ENCODE measurements at regions not wholly inside any gene's neighbourhood (a gene's known extent, or its start where the extent isn't known, plus 50 kb on each side); places are given as distances from the start of the nearest gene placed in this dataset.

DNA sequence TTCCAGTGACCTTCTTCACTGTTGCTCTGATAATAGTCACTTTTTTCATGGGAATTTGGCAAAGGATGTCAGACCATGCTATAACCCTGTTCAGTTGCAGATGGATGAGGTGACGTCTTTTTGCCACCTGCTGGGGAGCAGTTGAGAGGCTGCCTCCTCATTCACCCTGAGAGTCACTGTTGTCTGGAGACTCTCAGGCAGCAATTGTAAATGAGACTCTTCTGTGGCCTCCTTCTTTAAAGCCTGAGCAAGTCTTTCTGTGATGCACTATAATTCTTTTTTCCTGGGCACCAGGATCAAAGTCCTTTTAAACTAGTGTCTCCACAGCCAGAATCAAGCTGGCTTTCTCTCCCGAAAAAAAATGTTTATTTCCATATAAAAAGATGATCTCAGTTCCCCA is 345.1 kb downstream of the ARL4A start (continued):
- TF ChIP-seq, protein P1, sequence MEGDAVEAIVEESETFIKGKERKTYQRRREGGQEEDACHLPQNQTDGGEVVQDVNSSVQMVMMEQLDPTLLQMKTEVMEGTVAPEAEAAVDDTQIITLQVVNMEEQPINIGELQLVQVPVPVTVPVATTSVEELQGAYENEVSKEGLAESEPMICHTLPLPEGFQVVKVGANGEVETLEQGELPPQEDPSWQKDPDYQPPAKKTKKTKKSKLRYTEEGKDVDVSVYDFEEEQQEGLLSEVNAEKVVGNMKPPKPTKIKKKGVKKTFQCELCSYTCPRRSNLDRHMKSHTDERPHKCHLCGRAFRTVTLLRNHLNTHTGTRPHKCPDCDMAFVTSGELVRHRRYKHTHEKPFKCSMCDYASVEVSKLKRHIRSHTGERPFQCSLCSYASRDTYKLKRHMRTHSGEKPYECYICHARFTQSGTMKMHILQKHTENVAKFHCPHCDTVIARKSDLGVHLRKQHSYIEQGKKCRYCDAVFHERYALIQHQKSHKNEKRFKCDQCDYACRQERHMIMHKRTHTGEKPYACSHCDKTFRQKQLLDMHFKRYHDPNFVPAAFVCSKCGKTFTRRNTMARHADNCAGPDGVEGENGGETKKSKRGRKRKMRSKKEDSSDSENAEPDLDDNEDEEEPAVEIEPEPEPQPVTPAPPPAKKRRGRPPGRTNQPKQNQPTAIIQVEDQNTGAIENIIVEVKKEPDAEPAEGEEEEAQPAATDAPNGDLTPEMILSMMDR (conservative IDR thresholded peaks at IDR 0.05; ENCODE audit: low read depth in 2 of 2) = peak in 1 of 2 experiments; percentile 24; a peak in 1 of 4 replicates
- no peak for TF ChIP-seq ZNF114 (CRISPR knock-in tag; IDR thresholded peaks at IDR 0.05)
- TF ChIP-seq POLR2AphosphoS5 (IDR thresholded peaks at IDR 0.05; ENCODE audit: low read depth) = no peak
- TF ChIP-seq, protein P2, sequence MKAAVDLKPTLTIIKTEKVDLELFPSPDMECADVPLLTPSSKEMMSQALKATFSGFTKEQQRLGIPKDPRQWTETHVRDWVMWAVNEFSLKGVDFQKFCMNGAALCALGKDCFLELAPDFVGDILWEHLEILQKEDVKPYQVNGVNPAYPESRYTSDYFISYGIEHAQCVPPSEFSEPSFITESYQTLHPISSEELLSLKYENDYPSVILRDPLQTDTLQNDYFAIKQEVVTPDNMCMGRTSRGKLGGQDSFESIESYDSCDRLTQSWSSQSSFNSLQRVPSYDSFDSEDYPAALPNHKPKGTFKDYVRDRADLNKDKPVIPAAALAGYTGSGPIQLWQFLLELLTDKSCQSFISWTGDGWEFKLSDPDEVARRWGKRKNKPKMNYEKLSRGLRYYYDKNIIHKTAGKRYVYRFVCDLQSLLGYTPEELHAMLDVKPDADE (IDR thresholded peaks at IDR 0.05) = no peak
- no peak for TF ChIP-seq EZH2phosphoT487 (IDR thresholded peaks at IDR 0.05; ENCODE audit: unreplicated experiment)
- no peak for TF ChIP-seq STAT1 (IDR thresholded peaks at IDR 0.05; ENCODE audit: unreplicated experiment)

DNA sequence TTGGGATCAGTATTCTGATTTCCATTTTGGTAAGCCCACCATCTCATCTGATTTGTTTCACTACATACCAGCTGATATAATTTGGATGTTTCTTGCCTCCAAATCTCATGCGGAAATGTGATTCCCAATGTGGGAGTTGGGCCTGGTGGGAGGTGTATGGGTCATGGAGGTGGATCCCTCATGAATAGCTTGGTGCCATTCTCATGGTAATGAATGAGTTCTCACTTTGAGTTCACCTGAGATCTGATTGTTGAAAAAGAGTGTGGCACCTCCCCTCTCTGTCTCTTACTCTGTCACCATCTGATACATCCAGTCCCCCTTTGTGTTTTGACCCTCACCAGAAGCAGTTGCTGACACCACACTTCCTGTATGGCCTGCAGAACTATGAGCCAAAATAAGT is 347.3 kb downstream of the ARL4A start:
- H3K4me1 Mint-ChIP-seq = peaks cover 36% of the 10 kb centered on the region
- Histone ChIP-seq H3K79me2 (replicated peaks; ENCODE audit: insufficient read depth) (no peaks in the 10 kb centered on the region), H3K4me2 (no peak overlapping the region), H3K27me3 (ENCODE audit: insufficient read depth) (no peaks in the 10 kb centered on the region), H3K9me2 (ENCODE audit: insufficient read depth) (no peaks in the 10 kb centered on the region; the same call in 1 of the 2 replicates), H3K4me1 (ENCODE audit: insufficient read depth) (peaks cover 20% of the 10 kb centered on the region), H3K36me3 (ENCODE audit: insufficient read depth) (no peaks in the 10 kb centered on the region), H3K4me3 (no peak overlapping the region), H3F3A (replicated peaks; ENCODE audit: low read depth) (no peaks in the 10 kb centered on the region), H2AFZ (no peak overlapping the region), H4K20me1 (replicated peaks; ENCODE audit: insufficient read depth) (no peaks in the 10 kb centered on the region), H3K27ac (ENCODE audit: low read depth) (no peak overlapping the region)
- peaks cover 23% of the 10 kb centered on the region for H3K36me3 Mint-ChIP-seq (ENCODE audit: low read depth)
- 0 out of 2 replicates have a peak overlapping the region, but pooled peaks have one; percentile 25 for H3K27ac Mint-ChIP-seq
- ATAC-seq (peak; percentile 78), DNase-seq (ENCODE audit: low spot score) (peak; percentile 53)
- no peaks in the 10 kb centered on the region for H3K27me3 Mint-ChIP-seq (ENCODE audit: insufficient read depth, low read depth, poor library complexity)
- H3K9me3 Mint-ChIP-seq = peaks cover 20% of the 10 kb centered on the region
- H3K4me3 Mint-ChIP-seq = no peak overlapping the region
- TF ChIP-seq, protein P3, sequence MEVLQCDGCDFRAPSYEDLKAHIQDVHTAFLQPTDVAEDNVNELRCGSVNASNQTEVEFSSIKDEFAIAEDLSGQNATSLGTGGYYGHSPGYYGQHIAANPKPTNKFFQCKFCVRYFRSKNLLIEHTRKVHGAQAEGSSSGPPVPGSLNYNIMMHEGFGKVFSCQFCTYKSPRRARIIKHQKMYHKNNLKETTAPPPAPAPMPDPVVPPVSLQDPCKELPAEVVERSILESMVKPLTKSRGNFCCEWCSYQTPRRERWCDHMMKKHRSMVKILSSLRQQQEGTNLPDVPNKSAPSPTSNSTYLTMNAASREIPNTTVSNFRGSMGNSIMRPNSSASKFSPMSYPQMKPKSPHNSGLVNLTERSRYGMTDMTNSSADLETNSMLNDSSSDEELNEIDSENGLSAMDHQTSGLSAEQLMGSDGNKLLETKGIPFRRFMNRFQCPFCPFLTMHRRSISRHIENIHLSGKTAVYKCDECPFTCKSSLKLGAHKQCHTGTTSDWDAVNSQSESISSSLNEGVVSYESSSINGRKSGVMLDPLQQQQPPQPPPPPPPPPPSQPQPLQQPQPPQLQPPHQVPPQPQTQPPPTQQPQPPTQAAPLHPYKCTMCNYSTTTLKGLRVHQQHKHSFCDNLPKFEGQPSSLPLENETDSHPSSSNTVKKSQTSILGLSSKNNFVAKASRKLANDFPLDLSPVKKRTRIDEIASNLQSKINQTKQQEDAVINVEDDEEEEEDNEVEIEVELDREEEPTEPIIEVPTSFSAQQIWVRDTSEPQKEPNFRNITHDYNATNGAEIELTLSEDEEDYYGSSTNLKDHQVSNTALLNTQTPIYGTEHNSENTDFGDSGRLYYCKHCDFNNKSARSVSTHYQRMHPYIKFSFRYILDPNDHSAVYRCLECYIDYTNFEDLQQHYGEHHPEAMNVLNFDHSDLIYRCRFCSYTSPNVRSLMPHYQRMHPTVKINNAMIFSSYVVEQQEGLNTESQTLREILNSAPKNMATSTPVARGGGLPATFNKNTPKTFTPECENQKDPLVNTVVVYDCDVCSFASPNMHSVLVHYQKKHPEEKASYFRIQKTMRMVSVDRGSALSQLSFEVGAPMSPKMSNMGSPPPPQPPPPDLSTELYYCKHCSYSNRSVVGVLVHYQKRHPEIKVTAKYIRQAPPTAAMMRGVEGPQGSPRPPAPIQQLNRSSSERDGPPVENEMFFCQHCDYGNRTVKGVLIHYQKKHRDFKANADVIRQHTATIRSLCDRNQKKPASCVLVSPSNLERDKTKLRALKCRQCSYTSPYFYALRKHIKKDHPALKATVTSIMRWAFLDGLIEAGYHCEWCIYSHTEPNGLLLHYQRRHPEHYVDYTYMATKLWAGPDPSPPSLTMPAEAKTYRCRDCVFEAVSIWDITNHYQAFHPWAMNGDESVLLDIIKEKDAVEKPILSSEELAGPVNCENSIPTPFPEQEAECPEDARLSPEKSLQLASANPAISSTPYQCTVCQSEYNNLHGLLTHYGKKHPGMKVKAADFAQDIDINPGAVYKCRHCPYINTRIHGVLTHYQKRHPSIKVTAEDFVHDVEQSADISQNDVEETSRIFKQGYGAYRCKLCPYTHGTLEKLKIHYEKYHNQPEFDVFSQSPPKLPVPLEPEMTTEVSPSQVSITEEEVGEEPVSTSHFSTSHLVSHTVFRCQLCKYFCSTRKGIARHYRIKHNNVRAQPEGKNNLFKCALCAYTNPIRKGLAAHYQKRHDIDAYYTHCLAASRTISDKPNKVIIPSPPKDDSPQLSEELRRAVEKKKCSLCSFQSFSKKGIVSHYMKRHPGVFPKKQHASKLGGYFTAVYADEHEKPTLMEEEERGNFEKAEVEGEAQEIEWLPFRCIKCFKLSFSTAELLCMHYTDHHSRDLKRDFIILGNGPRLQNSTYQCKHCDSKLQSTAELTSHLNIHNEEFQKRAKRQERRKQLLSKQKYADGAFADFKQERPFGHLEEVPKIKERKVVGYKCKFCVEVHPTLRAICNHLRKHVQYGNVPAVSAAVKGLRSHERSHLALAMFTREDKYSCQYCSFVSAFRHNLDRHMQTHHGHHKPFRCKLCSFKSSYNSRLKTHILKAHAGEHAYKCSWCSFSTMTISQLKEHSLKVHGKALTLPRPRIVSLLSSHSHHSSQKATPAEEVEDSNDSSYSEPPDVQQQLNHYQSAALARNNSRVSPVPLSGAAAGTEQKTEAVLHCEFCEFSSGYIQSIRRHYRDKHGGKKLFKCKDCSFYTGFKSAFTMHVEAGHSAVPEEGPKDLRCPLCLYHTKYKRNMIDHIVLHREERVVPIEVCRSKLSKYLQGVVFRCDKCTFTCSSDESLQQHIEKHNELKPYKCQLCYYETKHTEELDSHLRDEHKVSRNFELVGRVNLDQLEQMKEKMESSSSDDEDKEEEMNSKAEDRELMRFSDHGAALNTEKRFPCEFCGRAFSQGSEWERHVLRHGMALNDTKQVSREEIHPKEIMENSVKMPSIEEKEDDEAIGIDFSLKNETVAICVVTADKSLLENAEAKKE (CRISPR knock-in tag; IDR thresholded peaks at IDR 0.05) = peak; percentile 76
- TF ChIP-seq ZNF114 (CRISPR knock-in tag; IDR thresholded peaks at IDR 0.05) = no peak

Data from GM23338 (cell line).